Sigmoid colon (tissue), 6 donors: ENCODE measurements at regions not wholly inside any gene's neighbourhood (a gene's known extent, or its start where the extent isn't known, plus 50 kb on each side); places are given as distances from the start of the nearest gene placed in this dataset.
A peak's percentile ranks its signal among the peaks of the same experiment; 100 is the strongest.

Experiments
- DNase-seq: peaks from one replicate; pipeline ENCODE4 v3.0.0-alpha.2; 2019
- H3K27ac ChIP-seq, 4 donors: fragments of 200-600 bp; sonication (generic); one replicate each; pipeline ENCODE4 v1.5.1; 2016 to 2019; ENCODE audit warnings: mild to moderate bottlenecking in 1 of 4
- H3K27me3 ChIP-seq, 3 donors: fragments of 200-600 bp; sonication (generic); one replicate each; pipeline ENCODE4 v1.5.1; 2019; ENCODE audit warnings: mild to moderate bottlenecking in 1 of 3
- H3K36me3 ChIP-seq, 4 donors: fragments of 200-600 bp; sonication (generic); one replicate each; pipeline ENCODE4 v1.5.1; 2016 to 2019
- H3K4me1 ChIP-seq, 4 donors: fragments of 200-600 bp; sonication (generic); one replicate each; pipeline ENCODE4 v1.5.1; 2017 to 2019
- H3K4me3 ChIP-seq, 4 donors: fragments of 200-600 bp; sonication (generic); one replicate each; pipeline ENCODE4 v1.5.1; 2017 to 2019; ENCODE audit warnings: mild to moderate bottlenecking in 2 of 4, moderate library complexity in 1 of 4
- H3K9me3 ChIP-seq, 4 donors: fragments of 200-600 bp in 3 of 4; sonication (generic) in 3 of 4; one replicate each; pipeline versions ENCODE4 v1.5.1 to v1.6.1; 2013 to 2019
- EP300 ChIP-seq, 4 donors: sonication (generic); formaldehyde crosslinking; IDR thresholded peaks; one replicate each; pipeline ENCODE4 v1.6.1; 2017; ENCODE audit warnings: antibody characterized with exemption in 4 of 4
- POLR2A ChIP-seq, 2 donors: fragments of 450-650 bp; IDR thresholded peaks; one replicate each; pipeline ENCODE4 v1.6.1; 2016; ENCODE audit warnings: antibody characterized with exemption in 2 of 2, mild to moderate bottlenecking in 2 of 2, moderate library complexity in 2 of 2
- POLR2AphosphoS5 ChIP-seq, 4 donors: sonication (generic); formaldehyde crosslinking; IDR thresholded peaks; one replicate each; pipeline ENCODE4 v1.6.1; 2017; ENCODE audit warnings: antibody characterized with exemption in 4 of 4
- WGBS, 2 donors: extraction: QIAGEN DNeasy Blood & Tissue Kit; methylation state at CpG; one replicate each; pipeline ENCODE4 v1.1.7; 2013; 5-methylcytosine and 5-hydroxymethylcytosine counted together
- intact Hi-C: fragments of 100-400 bp; cut with DNase I; formaldehyde crosslinking; loops from one replicate; pipeline ENCODE4 v1.15.1; 2023
- TF ChIP-seq, protein P1 (sequence below), 4 experiments: fragments of 450-650 bp in 3 of 4; fragments of 200-600 bp in 1 of 4; IDR thresholded peaks; one replicate each; pipeline ENCODE4 v1.5.1; 2016 to 2019; ENCODE audit warnings: antibody characterized with exemption in 4 of 4, mild to moderate bottlenecking in 3 of 4, moderate library complexity in 2 of 4
- donor health status: healthy with polysubstance abuse.
- donor health status: healthy.

GRCh38 chr5:98513380-98513779 is 260.1 kb upstream of the RGMB start:
- Histone ChIP-seq H3K27me3 (no peaks in the 10 kb centered on the region), H3K27ac (no peak overlapping the region), H3K4me3 (no peak overlapping the region), H3K9me3 (no peaks in the 10 kb centered on the region), H3K4me1 (no peaks in the 10 kb centered on the region), H3K36me3 (no peaks in the 10 kb centered on the region)
- no peak for DNase-seq
- 33 to 40% methylated on average over 4 of the region's 4 CpGs for WGBS, 2 donors
- TF ChIP-seq POLR2A (IDR thresholded peaks at IDR 0.05) (no peak), EP300 (IDR thresholded peaks at IDR 0.05) (no peak), POLR2AphosphoS5 (IDR thresholded peaks at IDR 0.05) (no peak)
- TF ChIP-seq, protein P1, sequence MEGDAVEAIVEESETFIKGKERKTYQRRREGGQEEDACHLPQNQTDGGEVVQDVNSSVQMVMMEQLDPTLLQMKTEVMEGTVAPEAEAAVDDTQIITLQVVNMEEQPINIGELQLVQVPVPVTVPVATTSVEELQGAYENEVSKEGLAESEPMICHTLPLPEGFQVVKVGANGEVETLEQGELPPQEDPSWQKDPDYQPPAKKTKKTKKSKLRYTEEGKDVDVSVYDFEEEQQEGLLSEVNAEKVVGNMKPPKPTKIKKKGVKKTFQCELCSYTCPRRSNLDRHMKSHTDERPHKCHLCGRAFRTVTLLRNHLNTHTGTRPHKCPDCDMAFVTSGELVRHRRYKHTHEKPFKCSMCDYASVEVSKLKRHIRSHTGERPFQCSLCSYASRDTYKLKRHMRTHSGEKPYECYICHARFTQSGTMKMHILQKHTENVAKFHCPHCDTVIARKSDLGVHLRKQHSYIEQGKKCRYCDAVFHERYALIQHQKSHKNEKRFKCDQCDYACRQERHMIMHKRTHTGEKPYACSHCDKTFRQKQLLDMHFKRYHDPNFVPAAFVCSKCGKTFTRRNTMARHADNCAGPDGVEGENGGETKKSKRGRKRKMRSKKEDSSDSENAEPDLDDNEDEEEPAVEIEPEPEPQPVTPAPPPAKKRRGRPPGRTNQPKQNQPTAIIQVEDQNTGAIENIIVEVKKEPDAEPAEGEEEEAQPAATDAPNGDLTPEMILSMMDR (IDR thresholded peaks at IDR 0.05) = no peak
- intact Hi-C loops = no loop called here

DNA sequence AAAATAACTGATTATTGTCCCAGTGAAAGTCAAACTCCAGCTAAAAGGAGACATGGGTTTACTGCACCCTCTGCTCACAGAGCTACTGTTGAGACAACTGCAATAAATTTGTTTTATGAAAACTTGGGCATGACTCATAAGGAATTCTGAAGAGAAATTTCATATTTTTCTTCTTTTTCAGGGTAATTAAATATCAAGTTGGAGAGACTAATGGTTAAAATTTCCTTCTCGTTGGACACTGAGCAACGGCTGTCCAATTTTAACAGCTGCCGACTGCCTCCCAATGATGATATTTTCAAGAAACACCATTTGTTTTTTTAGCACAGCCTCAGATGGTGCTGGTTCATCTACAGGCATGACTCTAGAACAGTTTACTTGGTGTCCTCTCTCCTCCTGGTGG is 259.2 kb upstream of the RGMB start:
- H3K36me3 ChIP-seq = no peaks in the 10 kb centered on the region
- intact Hi-C loops = no loop called here
- no peaks in the 10 kb centered on the region for H3K4me1 ChIP-seq
- H3K4me3 ChIP-seq = no peak overlapping the region
- H3K27ac ChIP-seq = no peak overlapping the region
- 73 to 84% methylated on average over 3 of the region's 3 CpGs for WGBS, 2 donors
- no peaks in the 10 kb centered on the region for H3K9me3 ChIP-seq
- TF ChIP-seq POLR2A (IDR thresholded peaks at IDR 0.05) (no peak), POLR2AphosphoS5 (IDR thresholded peaks at IDR 0.05) (no peak), EP300 (IDR thresholded peaks at IDR 0.05) (no peak)
- TF ChIP-seq, protein P1 (IDR thresholded peaks at IDR 0.05) = no peak
- no peaks in the 10 kb centered on the region for H3K27me3 ChIP-seq
- DNase-seq = no peak

DNA sequence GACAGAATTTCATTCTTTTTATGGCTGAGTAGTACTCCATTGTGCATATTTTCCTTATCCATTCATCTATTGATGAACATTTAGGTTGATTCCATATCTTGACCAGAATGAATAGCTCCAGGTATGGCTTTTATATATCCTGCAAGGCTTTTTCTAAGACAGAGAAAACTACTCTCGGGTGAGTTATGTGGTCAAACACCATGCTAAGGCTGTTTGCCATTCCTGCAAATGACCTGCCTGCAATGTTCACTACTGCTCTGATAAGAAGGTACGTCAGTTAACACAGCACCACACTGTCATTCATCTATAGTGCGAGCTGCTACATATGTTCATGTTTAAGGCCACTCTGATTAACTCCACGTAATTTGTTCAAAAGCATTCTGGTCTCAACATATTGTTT is 256.8 kb upstream of the RGMB start:
- WGBS, 2 donors = 23 to 77% methylated on average over 4 of the region's 4 CpGs
- Histone ChIP-seq H3K4me3 (no peak overlapping the region), H3K9me3 (no peaks in the 10 kb centered on the region), H3K4me1 (no peaks in the 10 kb centered on the region), H3K27me3 (no peaks in the 10 kb centered on the region), H3K27ac (no peak overlapping the region), H3K36me3 (no peaks in the 10 kb centered on the region)
- TF ChIP-seq, protein P1 (IDR thresholded peaks at IDR 0.05) = no peak
- TF ChIP-seq EP300 (IDR thresholded peaks at IDR 0.05) (no peak), POLR2AphosphoS5 (IDR thresholded peaks at IDR 0.05) (no peak)
- DNase-seq = no peak
- intact Hi-C loops = no loop called here

DNA sequence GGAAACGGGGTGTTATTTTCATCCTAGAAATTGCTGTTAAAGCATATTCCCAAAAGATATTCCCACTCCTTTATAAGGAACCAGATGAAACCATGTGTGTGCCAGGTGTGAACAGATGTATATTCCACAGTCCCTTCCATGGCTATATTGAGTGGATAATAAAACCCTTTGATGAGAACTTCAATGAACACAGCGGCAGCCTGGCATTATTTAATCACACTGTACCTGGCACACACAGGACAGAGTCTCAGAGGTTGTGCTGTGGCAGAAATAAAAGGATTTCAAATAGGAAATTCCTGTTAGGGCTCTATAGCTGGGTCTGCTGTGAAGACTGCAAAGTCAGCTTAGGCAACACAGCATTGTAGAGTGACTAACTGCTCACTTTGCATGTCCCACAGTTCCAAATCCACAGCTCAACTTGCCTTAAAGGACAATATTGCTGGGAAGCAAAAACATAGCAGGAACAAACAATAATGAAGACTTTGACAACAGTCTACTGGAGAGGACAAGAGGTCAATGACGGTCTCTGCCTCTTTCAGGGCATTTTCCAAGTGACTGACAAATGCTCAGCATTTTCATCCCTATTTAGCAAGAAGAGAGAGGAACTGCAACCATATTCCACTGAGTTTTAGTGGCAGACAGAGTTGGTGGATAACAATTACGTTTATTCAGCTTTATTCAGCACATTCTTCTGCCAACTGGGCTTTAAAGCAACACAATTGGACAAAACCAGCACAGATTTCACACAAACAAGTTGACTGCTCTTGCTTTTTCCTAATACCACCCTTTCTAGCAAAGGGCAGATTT is 255.7 kb upstream of the RGMB start:
- no peak overlapping the region for H3K4me3 ChIP-seq
- peak overlapping the region in 1 of 4 donors; percentile 9 for H3K27ac ChIP-seq
- no peaks in the 10 kb centered on the region for H3K9me3 ChIP-seq
- no peak for DNase-seq
- intact Hi-C loops = no loop called here
- TF ChIP-seq POLR2A (IDR thresholded peaks at IDR 0.05) (no peak), POLR2AphosphoS5 (IDR thresholded peaks at IDR 0.05) (no peak), EP300 (IDR thresholded peaks at IDR 0.05) (no peak)
- TF ChIP-seq, protein P1 (IDR thresholded peaks at IDR 0.05) = no peak
- H3K27me3 ChIP-seq = no peaks in the 10 kb centered on the region
- no peaks in the 10 kb centered on the region for H3K4me1 ChIP-seq
- WGBS, 2 donors = 12 to 51% methylated on average over 4 of the region's 4 CpGs
- no peaks in the 10 kb centered on the region for H3K36me3 ChIP-seq

DNA sequence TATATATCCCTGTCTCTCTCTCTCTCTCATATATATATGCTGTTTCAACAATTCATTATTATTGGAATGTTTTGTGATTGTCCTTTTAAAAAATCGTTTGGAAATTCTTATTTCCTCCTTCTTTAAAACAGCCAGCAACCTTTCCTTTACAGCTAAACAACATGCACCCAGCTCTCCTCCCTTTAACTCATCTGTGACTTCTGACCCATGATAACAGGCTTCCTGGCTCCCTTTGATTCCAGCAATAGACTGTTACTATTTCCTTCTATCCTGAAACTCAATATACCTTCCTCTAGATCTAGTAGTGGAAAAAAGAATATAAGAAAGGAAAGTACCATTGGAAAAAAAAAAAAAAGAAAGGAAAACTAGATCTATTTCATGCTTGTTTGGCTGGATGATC is 254.7 kb upstream of the RGMB start:
- Histone ChIP-seq H3K27ac (no peak overlapping the region), H3K4me1 (no peaks in the 10 kb centered on the region), H3K9me3 (no peaks in the 10 kb centered on the region), H3K36me3 (no peaks in the 10 kb centered on the region), H3K4me3 (no peak overlapping the region), H3K27me3 (no peaks in the 10 kb centered on the region)
- TF ChIP-seq POLR2AphosphoS5 (IDR thresholded peaks at IDR 0.05) (no peak), EP300 (IDR thresholded peaks at IDR 0.05) (no peak), POLR2A (IDR thresholded peaks at IDR 0.05) (no peak)
- TF ChIP-seq, protein P1 (IDR thresholded peaks at IDR 0.05) = no peak
- intact Hi-C loops = no loop called here
- DNase-seq = no peak
- 5 to 20% methylated on average over 1 of the region's 1 CpG for WGBS, 2 donors
